GM12864 (cell line): ENCODE measurements at regions not wholly inside any gene's neighbourhood (a gene's known extent, or its start where the extent isn't known, plus 50 kb on each side); places are given as distances from the start of the nearest gene placed in this dataset.

Experiments used
- DNase-seq: peaks from one replicate; pipeline ENCODE4 v3.0.0-alpha.2; 2011; ENCODE audit warnings: low read depth
- H3K4me3 ChIP-seq: 2 replicates; pipeline ENCODE4 v1.5.1; 2011; ENCODE audit warnings: mild to moderate bottlenecking, low read depth, low read length, control low read depth
- CTCF ChIP-seq: IDR thresholded peaks from 2 replicates; pipeline ENCODE4 v1.5.1; 2011; ENCODE audit warnings: low read depth, mild to moderate bottlenecking, moderate library complexity, low read length, control low read depth, inconsistent platforms; ENCODE audit errors: missing control alignments

DNA sequence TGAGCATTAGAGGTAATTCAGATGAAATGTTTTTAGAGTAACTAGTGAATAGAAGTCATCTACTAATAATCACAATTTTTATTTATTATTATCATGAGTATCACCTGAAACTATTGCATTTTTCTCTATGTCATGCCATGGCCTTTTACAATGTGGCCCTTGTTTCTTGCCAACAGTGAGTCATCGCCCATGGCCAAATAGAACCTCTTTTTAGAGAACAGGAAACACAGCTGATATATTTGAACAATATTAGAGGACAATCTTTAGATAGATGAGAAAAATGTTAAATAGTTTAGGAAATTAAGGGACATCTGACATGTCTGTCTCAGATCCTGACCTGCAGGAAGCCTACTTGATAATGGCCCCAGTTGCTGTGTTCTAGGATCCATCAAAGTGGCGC is 1584.4 kb upstream of the GOT2 start:
- DNase-seq: no peak
- TF ChIP-seq CTCF: no peak
- H3K4me3 ChIP-seq: no peak overlapping the region

DNA sequence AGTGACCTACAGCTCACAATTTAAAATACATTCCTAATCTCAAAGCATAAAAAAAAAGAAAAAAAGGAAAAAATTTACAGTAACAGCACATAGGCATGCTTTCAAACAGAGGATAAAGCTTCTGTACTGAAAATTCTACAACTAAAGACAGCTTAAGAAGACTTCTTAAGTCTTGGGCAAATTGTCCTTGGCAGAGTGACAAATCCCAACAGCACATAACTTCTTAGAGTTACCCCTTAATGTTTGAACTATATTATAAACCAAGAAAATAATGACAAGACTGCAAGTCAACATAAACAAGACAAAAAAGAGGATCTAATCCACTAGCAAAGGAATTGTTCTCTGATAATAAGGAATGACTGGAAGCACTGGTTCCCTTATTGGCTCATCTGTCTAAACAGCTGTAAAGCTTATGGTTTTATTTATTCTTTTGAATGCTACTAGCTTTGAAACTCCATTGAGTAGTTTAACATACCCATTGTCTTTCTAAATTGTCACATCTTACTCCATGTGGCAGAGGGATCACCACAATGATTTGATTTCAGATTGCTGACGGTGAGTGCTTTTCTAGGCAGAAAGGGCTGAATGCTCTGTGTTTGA is 1576.8 kb upstream of the GOT2 start:
- TF ChIP-seq CTCF: no peak
- no peak for DNase-seq
- no peak overlapping the region for H3K4me3 ChIP-seq

- H3K4me3 ChIP-seq: no peak overlapping the region
- no peak for TF ChIP-seq CTCF
- no peak for DNase-seq
Observed at GRCh38 chr16:60304720-60305119, 1570.6 kb upstream of the GOT2 start.

DNA sequence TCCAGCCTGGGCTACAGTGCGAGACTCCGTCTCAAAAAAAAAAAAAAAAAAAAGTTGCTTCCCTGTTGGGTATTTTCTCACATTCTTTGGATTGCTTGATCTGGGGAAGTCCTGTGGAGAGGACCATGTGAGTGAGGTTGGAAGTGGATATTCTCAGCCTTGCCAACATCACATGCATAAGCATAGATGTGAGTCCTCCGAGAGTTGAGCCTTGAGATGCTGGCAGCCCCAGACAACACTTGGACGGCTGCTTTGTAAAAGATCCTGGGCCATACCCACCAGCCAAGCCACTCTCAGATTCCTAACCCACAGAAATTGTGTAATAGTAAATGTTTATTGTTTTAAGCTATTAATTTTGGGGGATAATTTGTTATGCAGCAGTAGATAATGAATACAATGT is 1570.0 kb upstream of the GOT2 start:
- DNase-seq: no peak
- TF ChIP-seq CTCF: no peak

GRCh38 chr16:60302676-60303075 is 1568.6 kb upstream of the GOT2 start:
- H3K4me3 ChIP-seq: no peak overlapping the region
- no peak for TF ChIP-seq CTCF

More for the DNA sequence above, 1570.0 kb upstream of the GOT2 start:
- no peak overlapping the region for H3K4me3 ChIP-seq

GRCh38 chr16:60302261-60302660 is 1568.1 kb upstream of the GOT2 start:
- no peak for TF ChIP-seq CTCF
- no peak overlapping the region for H3K4me3 ChIP-seq
- no peak for DNase-seq

More at GRCh38 chr16:60302676-60303075, 1568.6 kb upstream of the GOT2 start:
- DNase-seq: no peak

DNA sequence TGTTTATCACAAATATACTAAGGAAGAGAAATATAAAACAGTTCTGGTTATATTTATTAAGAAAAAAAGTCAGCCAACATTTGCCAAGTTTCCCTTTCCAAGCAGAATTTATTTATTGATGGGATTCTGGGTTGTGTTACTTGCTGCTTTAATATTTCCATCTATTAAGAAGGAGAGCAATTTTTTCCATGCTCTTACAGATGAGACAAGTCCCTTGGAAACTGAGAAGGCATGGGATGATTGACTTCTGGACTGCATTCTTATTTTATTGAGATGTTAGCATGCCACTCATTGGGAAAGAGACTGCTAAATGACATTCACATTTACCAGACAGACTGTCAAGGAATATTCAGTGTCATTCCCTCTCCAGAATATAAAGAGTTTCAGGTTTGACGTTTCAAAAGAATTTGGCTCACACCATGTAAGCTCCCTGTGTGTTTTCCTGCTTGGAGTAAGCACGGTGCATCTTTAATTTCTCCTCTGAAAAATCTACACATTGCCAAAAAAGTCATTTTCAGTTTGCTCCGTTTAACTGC is 1565.2 kb upstream of the GOT2 start:
- H3K4me3 ChIP-seq: no peak overlapping the region
- DNase-seq: no peak
- TF ChIP-seq CTCF: no peak
